GDM1 (cell line): ENCODE measurements at regions not wholly inside any gene's neighbourhood (a gene's known extent, or its start where the extent isn't known, plus 50 kb on each side); places are given as distances from the start of the nearest gene placed in this dataset.
"Not testable (repeated sequence)": the region's sequence is repeated elsewhere in the genome, so short reads cannot be mapped to it uniquely, and the experiment has no call there.

Source experiments
- DNase-seq: peaks from one replicate; lab custom pipeline; 2025; lab: John Stamatoyannopoulos, UW

DNA sequence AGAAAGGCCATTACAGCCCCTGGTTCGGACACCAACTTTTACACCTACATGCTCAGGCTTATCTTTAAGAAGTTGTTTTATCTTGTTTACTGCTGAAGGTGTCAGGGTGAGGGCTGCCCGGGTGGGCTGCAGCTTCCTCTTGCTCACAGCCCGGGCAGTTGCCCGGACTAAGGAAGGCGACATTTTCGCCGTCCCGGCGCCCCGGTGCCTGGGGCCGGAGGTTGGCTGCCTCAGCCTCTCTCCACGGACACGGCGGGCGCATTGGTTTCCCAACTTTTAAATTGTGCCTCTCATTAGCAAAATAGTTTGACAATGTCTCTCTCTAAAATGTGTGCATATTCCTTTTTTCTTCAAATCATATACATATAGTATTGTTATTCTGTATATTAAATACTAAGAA lies 198.5 kb downstream of the LRRC70 start:
- not testable (repeated sequence) for DNase-seq

- DNase-seq: not testable (repeated sequence)
These were observed 198.0 kb downstream of the LRRC70 start for GRCh38 chr5:62776592-62776991.

GRCh38 chr5:62773460-62773859 lies 194.8 kb downstream of the LRRC70 start:
- no peak for DNase-seq

DNA sequence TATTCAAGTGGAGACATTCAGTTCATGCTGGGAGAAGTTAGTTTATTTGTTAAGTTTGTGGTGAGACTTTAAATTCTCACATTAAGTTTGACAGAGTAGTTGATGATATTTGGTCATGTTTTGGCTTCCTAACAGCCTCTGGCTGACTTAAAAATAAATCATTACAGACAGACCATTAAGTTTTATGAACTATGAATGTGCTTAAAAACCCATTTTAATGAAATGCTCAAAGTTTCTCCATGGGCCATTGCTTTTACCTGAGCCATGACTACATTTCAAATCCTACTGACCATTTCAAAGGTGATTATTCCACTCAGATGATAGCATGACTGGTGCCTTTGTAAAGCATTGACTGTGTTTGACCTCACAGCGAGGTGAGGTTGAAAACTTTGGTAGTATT lies 192.7 kb downstream of the LRRC70 start:
- DNase-seq: no peak

DNA sequence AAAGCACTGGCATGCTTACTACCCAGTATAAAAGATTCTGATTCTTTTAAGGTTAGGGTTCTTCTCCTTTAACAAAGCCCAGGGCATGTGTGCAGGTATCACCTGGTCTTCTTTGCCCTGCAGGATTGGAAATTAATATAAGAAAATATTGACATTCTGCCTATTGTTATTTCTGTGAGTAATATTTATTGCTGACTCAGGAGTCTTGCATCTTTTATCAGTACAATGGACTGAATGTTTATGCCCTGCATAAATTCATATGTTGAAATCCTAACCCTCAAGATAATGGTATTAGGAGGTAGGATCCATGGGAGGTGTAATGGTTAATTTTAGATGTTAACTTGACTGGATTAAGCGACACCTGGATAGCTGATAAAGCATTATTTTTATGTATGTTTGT lies 189.0 kb downstream of the LRRC70 start:
- DNase-seq: no peak

GRCh38 chr5:62767077-62767476 lies 188.5 kb downstream of the LRRC70 start:
- no peak for DNase-seq

- DNase-seq: no peak
These were observed 183.9 kb downstream of the LRRC70 start for GRCh38 chr5:62762503-62762902.

DNA sequence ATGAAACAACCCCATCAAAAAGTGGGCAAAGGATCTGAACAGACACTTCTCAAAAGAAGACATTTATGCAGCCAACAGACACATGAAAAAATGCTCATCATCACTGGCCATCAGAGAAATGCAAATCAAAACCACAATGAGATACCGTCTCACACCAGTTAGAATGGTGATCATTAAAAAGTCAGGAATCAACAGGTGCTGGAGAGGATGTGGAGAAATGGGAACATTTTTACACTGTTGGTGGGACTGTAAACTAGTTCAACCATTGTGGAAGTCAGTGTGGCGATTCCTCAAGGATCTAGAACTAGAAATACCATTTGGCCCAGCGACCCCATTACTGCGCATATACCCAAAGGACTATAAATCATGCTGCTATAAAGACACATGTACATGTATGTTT lies 179.1 kb downstream of the LRRC70 start:
- DNase-seq: not testable (repeated sequence)

- DNase-seq: not testable (repeated sequence)
These were observed 174.4 kb downstream of the LRRC70 start for GRCh38 chr5:62752998-62753367.

DNA sequence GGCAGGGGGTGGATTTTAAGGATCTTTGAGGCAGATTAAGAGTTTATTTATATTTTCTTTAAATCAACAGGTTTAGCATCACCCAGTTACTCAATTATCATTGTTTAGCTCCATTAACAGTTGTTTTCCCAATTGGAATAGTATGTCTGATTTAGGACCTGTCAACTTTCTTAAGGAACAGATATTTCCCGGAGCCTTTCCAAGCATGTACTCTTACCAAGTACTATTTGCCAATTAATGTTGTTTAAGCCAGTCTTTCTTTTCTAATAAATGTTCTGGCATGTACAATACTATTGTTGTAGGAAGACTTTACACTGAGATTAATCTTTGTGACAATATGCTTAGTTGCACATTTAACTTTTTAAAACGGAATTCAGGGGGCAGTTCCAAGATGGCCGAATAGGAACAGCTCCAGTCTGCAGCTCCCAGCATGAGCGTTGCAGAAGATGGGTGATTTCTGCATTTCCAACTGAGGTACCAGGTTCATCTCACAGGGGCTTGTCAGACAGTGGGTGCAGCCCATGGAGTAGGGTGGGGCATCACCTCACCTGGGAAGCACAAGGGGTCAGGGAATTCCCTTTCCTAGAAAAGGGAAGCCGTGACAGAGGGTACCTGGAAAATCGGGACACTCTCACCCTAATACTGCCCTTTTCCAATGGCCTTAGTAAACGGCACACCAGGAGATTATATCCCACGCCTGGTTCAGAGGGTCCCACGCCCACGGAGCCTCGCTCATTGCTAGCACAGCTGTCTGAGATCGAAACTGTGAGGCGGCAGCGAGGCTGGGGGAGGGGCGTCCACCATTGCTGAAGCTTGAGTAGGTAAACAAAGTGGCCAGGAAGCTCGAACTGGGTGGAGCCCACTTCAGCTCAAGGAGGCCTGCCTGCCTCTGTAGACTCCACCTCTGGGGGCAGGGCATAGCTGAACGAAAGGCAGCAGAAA lies 173.7 kb downstream of the LRRC70 start:
- DNase-seq: not testable (repeated sequence)

- DNase-seq: no peak
These were observed 163.6 kb downstream of the LRRC70 start for GRCh38 chr5:62742207-62742606.

GRCh38 chr5:62741761-62742160 lies 163.1 kb downstream of the LRRC70 start:
- DNase-seq: no peak

- DNase-seq: no peak
These were observed 159.1 kb downstream of the LRRC70 start for GRCh38 chr5:62737766-62738165.

GRCh38 chr5:62732677-62733121 lies 154.1 kb downstream of the LRRC70 start:
- no peak for DNase-seq

DNA sequence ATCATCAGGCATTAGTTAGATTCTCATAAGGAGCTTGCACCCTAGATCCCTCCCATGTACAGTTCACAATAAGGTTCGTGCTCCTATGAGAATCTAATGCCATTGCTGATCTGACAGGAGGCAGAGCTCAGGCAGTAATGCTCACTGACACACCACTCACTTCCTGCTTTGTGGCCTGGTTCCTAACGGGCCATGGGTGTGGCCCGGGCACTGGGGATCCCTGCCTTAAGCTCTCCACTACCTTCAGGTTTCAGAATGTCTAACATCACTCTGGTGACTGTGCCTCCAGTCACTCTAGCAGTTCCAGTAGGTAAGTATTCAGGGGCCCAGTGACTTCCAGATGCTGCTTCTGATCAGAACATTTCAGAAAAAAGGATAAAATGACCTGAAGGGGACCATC lies 152.4 kb downstream of the LRRC70 start:
- DNase-seq: no peak

GRCh38 chr5:62729675-62730074 lies 151.1 kb downstream of the LRRC70 start:
- no peak for DNase-seq

DNA sequence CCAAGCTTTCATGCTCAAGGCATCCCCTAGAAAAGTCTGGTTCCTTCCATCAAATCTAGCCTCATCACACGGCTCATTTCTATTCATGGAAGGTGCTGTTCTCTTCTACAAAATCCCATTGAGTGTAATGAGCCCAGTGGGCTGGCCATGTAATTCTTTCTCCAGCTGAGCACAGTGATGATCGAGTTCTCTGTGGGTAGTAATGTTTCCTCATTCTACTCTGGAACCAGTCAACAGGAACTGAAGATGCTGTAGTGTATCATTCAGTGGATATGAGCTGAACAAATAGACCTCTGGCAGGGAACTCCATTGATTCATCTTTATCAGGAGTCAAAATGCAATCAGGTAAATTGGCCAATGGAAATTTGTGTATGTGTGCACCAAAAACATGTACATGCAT lies 149.2 kb downstream of the LRRC70 start:
- no peak for DNase-seq

- no peak for DNase-seq
These were observed 148.6 kb downstream of the LRRC70 start for GRCh38 chr5:62727184-62727583.

GRCh38 chr5:62722360-62722759 lies 143.7 kb downstream of the LRRC70 start:
- DNase-seq: no peak

- no peak for DNase-seq
These were observed 141.4 kb downstream of the LRRC70 start for GRCh38 chr5:62720031-62720441.

DNA sequence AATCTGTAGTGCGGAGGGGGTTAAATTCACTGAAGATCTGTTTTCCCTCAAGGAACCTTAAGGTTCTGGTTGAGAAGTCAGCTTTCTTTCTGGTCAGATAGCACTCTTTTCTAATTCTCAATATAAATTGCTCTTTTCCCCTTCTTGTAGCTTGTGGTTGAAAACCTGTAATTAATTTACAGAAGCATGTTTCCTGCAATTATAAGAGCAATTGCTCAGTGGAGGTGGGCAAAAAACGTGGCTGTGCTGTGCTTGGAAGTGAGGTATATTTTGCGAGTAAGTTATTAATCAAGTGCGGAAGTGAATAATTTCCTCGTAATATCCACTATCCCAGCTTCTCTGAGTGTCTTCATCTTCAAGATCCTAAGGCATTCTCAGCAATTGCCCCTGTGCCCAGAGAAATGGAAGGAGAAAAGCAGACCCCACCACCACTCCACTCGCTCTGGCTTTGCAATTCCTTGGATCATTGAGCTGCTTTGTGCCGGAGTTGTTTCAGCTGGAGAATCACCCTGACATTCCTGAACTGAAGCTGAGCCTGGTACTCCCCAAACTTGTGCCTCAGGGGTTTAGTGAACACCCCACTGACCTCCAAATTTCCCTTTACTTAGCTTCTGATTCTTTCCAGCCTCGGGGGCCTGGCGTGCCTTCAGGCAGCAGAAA lies 140.6 kb downstream of the LRRC70 start:
- no peak for DNase-seq

GRCh38 chr5:62718324-62718723 lies 139.7 kb downstream of the LRRC70 start:
- DNase-seq: no peak

DNA sequence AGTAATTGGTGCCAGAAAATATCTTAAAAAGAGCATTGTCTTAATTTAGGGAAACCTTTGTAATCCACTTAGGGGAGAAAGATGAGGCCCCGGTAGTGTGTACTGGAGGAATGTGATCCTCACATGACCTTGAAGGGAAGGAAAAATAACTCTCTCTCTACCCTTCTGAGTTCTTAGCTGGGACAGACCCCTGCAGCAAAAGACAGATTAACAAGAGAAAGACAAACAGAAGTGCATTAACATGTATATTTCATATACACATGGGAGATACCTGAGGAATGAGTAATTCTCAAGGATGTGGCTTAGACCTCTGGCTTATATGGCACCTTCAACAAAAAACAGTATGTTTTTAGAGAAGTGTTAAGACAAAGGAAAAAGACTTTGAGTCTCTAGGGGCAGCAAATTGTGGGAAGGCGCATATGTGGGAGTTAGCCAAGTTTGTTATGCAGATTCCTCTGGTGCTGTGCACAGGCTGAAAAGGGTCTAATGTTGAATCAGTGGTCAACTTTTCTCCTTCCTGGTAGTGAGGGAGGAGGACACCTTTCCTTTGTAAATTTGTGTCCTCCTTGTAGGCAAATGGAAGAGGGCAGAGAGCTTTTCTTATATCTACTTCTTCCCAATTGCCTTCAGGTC lies 138.8 kb downstream of the LRRC70 start:
- DNase-seq: no peak
